Adrenal gland (tissue), 9 donors: ENCODE measurements at regions not wholly inside any gene's neighbourhood (a gene's known extent, or its start where the extent isn't known, plus 50 kb on each side); places are given as distances from the start of the nearest gene placed in this dataset.
"Not testable (repeated sequence)": the region's sequence is repeated elsewhere in the genome, so short reads cannot be mapped to it uniquely, and the experiment has no call there.

ENCODE experiments used
- DNase-seq, 7 donors: peaks; one replicate each; pipeline ENCODE4 v3.0.0-alpha.2; 2019 to 2020
- H3K27ac ChIP-seq, 5 donors: fragments of 200-600 bp; sonication (generic) in 4 of 5; 1 replicate in 3 of 5; 2 replicates in 2 of 5; pipeline versions ENCODE4 v1.5.1 to v1.8.0; 2016 to 2020; ENCODE audit warnings: mild to moderate bottlenecking in 1 of 5
- H3K27me3 ChIP-seq: fragments of 200-600 bp; 2 replicates; pipeline ENCODE4 v1.8.0; 2021
- H3K36me3 ChIP-seq, 2 donors: fragments of 200-600 bp; replicated peaks in 1 of 2; 1 replicate in 1 of 2; 2 replicates in 1 of 2; pipeline versions ENCODE4 v1.5.1 to v1.8.0; 2018 to 2022
- H3K4me1 ChIP-seq, 2 donors: fragments of 200-600 bp; replicated peaks in 1 of 2; 1 replicate in 1 of 2; 2 replicates in 1 of 2; pipeline versions ENCODE4 v1.5.1 to v1.8.0; 2018 to 2021
- H3K4me3 ChIP-seq, 4 donors: fragments of 200-600 bp; sonication (generic) in 3 of 4; one replicate each; pipeline ENCODE4 v1.5.1; 2016 to 2018
- H3K9me3 ChIP-seq, 3 donors: fragments of 200-600 bp; sonication (generic) in 1 of 3; replicated peaks in 1 of 3; 1 replicate in 2 of 3; 2 replicates in 1 of 3; pipeline versions ENCODE4 v1.5.1 to v1.8.0; 2016 to 2021
- POLR2A ChIP-seq, 2 donors: fragments of 450-650 bp; IDR thresholded peaks; one replicate each; pipeline ENCODE4 v1.6.1; 2017; ENCODE audit warnings: antibody characterized with exemption in 2 of 2, mild to moderate bottlenecking in 2 of 2, moderate library complexity in 1 of 2
- WGBS, 4 donors: extraction: QIAGEN DNeasy Blood & Tissue Kit in 2 of 4; methylation state at CpG; one replicate each; pipeline versions ENCODE4 v1.1.5 to v1.1.7; 2013 to 2017; 5-methylcytosine and 5-hydroxymethylcytosine counted together
- intact Hi-C, 2 donors: fragments of 100-400 bp; cut with DNase I; formaldehyde crosslinking; loops; one replicate each; pipeline versions ENCODE4 v1.14.1 to v1.15.0; 2022 to 2023
- TF ChIP-seq, protein P1 (sequence below), 6 experiments: fragments of 450-650 bp in 4 of 6; fragments of 200-600 bp in 2 of 6; sonication (generic) in 1 of 6; IDR thresholded peaks; 1 replicate in 5 of 6; 2 replicates in 1 of 6; pipeline versions ENCODE4 v1.5.1 to v1.8.0; 2016 to 2021; ENCODE audit warnings: antibody characterized with exemption in 6 of 6, mild to moderate bottlenecking in 2 of 6, moderate library complexity in 1 of 6
- donor health status: healthy with polysubstance abuse.
- donor health status: Bipolar disorder and iron deficiency.
- donor health status: DM: yes; HTN: yes; CAD: no.
- donor health status: DM: no; HTN: no; CAD: no.
- donor health status: DM: no; HTN: no; CAD: no.

DNA sequence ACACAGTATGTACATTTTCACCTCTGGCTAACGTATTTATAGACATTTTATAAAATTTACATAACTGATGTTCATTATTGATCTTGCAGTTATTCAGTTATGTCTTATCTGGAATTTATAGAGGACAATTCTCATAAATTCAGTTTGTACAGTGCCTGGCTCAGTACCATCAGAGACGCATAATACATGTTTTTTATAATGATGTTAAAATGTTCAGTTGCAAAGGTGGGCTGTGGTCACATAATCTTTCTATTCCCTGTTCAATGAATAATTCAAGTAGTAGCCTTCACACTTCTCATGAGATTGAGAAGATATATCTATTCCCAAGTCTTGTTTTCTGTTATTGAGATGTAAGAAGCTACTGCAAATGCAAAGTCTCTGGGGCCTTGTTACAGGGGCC, 393.1 kb upstream of the ARRDC3 start:
- no peak for DNase-seq
- TF ChIP-seq, protein P1, sequence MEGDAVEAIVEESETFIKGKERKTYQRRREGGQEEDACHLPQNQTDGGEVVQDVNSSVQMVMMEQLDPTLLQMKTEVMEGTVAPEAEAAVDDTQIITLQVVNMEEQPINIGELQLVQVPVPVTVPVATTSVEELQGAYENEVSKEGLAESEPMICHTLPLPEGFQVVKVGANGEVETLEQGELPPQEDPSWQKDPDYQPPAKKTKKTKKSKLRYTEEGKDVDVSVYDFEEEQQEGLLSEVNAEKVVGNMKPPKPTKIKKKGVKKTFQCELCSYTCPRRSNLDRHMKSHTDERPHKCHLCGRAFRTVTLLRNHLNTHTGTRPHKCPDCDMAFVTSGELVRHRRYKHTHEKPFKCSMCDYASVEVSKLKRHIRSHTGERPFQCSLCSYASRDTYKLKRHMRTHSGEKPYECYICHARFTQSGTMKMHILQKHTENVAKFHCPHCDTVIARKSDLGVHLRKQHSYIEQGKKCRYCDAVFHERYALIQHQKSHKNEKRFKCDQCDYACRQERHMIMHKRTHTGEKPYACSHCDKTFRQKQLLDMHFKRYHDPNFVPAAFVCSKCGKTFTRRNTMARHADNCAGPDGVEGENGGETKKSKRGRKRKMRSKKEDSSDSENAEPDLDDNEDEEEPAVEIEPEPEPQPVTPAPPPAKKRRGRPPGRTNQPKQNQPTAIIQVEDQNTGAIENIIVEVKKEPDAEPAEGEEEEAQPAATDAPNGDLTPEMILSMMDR (IDR thresholded peaks at IDR 0.05), result no peak
- TF ChIP-seq POLR2A (IDR thresholded peaks at IDR 0.05), result no peak
- intact Hi-C loops, result no loop called here
- H3K27ac ChIP-seq, result no peak overlapping the region
- WGBS, 4 donors, result 58 to 72% (median 66%) methylated on average over 2 of the region's 2 CpGs
- H3K27me3 ChIP-seq, result no peaks in the 10 kb centered on the region
- no peaks in the 10 kb centered on the region for H3K36me3 ChIP-seq
- H3K4me3 ChIP-seq, result no peak overlapping the region
- no peaks in the 10 kb centered on the region for H3K4me1 ChIP-seq
- H3K9me3 ChIP-seq, result no peaks in the 10 kb centered on the region

DNA sequence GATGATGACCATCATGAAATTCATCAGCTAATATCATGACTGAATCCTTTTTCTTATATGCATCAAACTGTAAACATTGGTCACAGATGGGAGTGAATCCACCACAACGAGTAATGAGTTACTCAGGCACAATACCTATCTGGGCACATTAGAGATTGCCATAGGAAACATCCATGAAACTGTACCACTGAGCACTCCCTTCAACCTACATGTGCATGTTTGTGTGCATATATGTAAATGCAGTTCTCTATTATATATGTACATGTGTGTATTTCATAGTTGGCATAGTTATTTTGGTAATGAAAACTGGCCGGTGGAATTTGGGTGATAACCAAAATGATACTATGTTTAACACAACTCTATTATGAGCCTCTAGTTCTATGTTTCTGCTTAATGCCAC, 387.3 kb upstream of the ARRDC3 start:
- 76 to 84% (median 82%) methylated on average over 2 of the region's 2 CpGs for WGBS, 4 donors
- Histone ChIP-seq H3K27ac (no peak overlapping the region), H3K9me3 (no peaks in the 10 kb centered on the region), H3K36me3 (no peaks in the 10 kb centered on the region), H3K27me3 (no peaks in the 10 kb centered on the region), H3K4me1 (no peaks in the 10 kb centered on the region), H3K4me3 (no peak overlapping the region)
- intact Hi-C loops, result no loop called here
- no peak for DNase-seq
- TF ChIP-seq POLR2A (IDR thresholded peaks at IDR 0.05), result no peak
- TF ChIP-seq, protein P1 (IDR thresholded peaks at IDR 0.05), result no peak

DNA sequence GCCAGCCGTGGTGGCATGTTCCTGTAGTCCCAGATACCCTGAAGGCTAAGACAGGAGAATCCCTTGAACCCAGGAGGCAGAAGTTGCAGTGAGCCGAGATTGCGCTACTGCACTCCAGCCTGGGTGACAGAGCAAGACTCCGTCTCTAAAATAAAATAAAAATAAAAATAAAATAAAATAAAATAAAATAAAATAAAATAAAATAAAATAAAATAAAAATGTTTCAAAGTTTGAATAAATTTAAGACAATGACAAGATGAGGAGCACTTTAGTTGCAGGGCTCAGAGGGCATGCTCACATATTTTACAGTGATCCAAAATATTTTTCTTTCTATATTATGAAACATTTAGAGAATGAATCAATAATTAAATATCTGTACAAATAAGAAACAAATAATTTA, 374.3 kb upstream of the ARRDC3 start:
- DNase-seq, intact Hi-C loops: not testable (repeated sequence)

DNA sequence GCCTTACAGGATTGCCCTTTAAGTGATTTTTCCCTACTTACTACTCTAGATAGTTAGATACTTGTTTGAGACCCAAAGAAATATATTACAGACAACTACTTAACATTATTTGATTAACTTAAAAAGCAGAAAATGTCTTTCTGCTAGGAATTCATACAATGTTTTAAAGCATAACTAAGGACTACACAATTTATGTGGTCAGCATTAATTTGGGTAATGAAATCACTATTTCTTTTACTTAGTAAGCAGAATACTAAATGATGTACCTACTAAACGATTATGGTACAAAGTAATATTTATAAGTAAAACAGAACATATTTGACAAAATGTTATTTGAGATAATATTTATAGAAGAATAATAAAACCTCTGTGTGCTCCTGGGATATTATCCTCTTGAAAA, 371.9 kb upstream of the ARRDC3 start:
- DNase-seq, result no peak
- Histone ChIP-seq H3K4me1 (no peaks in the 10 kb centered on the region), H3K9me3 (no peaks in the 10 kb centered on the region), H3K36me3 (no peaks in the 10 kb centered on the region), H3K27ac (no peak overlapping the region), H3K4me3 (no peak overlapping the region), H3K27me3 (no peaks in the 10 kb centered on the region)
- intact Hi-C loops, result no loop called here
- no peak for TF ChIP-seq POLR2A (IDR thresholded peaks at IDR 0.05)
- TF ChIP-seq, protein P1 (IDR thresholded peaks at IDR 0.05), result no peak
- WGBS, 4 donors, result 33 to 45% (median 37%) methylated on average over 1 of the region's 1 CpG

More for the DNA sequence above, 374.3 kb upstream of the ARRDC3 start:
- H3K9me3 ChIP-seq, H3K27me3 ChIP-seq, H3K4me1 ChIP-seq, H3K27ac ChIP-seq, H3K36me3 ChIP-seq, H3K4me3 ChIP-seq: not testable (repeated sequence)
- WGBS, 4 donors, result 77 to 86% (median 85%) methylated on average over 4 of the region's 4 CpGs

DNA sequence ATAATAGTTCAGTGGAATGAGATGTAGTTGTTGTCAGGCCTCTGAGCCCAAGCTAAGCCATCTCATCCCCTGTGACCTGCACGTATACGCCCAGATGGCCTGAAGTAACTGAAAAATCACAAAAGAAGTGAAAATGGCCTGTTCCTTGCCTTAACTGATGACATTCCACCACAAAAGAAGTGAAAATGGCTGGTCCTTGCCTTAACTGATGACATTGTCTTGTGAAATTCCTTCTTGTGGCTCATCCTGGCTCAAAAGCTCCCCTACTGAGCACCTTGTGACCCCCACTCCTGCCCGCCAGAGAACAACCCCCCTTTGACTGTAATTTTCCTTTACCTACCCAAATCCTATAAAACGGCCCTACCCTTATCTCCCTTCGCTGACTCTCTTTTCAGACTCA, 361.4 kb upstream of the ARRDC3 start:
- WGBS, 4 donors, result 72 to 81% (median 75%) methylated on average over 5 of the region's 5 CpGs
- H3K36me3 ChIP-seq, DNase-seq, intact Hi-C loops, H3K4me3 ChIP-seq, H3K4me1 ChIP-seq, H3K27ac ChIP-seq, H3K27me3 ChIP-seq, H3K9me3 ChIP-seq: not testable (repeated sequence)
